ENCODE measurements at regions not wholly inside any gene's neighbourhood (a gene's known extent, or its start where the extent isn't known, plus 50 kb on each side); places are given as distances from the start of the nearest gene placed in this dataset.
"Not testable (repeated sequence)": the region's sequence is repeated elsewhere in the genome, so short reads cannot be mapped to it uniquely, and the experiment has no call there.

- not testable (repeated sequence) for TF ChIP-seq POLR2A (IDR thresholded peaks at IDR 0.05; ENCODE audit: low read depth, low read length); SMC3 (IDR thresholded peaks at IDR 0.05; ENCODE audit: low read depth, low read length); BHLHE40 (IDR thresholded peaks at IDR 0.05; ENCODE audit: low read depth, low read length); CTCF (conservative IDR thresholded peaks at IDR 0.05; ENCODE audit: low read depth, low read length)
Observed at GRCh38 chr12:9417341-9417740, 190.4 kb downstream of the KLRB1 start.
